Activated CD4-positive, alpha-beta memory T cell treated with anti-CD3 and anti-CD28 coated beads for 36 hours (primary cell): ENCODE measurements at regions not wholly inside any gene's neighbourhood (a gene's known extent, or its start where the extent isn't known, plus 50 kb on each side); places are given as distances from the start of the nearest gene placed in this dataset.
"Not testable (repeated sequence)": the region's sequence is repeated elsewhere in the genome, so short reads cannot be mapped to it uniquely, and the experiment has no call there.

ENCODE experiments used
- CTCF ChIA-PET: fragments of 350-600 bp; sonication (Branson Sonifier 250); formaldehyde crosslinking; loops from one replicate; lab custom pipeline; 2021; ENCODE audit warnings: antibody characterized with exemption, inconsistent platforms; lab: Charles Lee
- POLR2A ChIA-PET: fragments of 350-600 bp; sonication (Branson Sonifier 250); formaldehyde crosslinking; loops from one replicate; lab custom pipeline; 2021; ENCODE audit warnings: antibody characterized with exemption; lab: Charles Lee
- DNase-seq: peaks from one replicate; pipeline ENCODE4 v3.0.0-alpha.2; 2020
- H3K27ac Mint-ChIP-seq: one replicate; pipeline ENCODE4 v1.8.0; 2021; ENCODE audit warnings: mixed read lengths
- H3K27me3 Mint-ChIP-seq: one replicate; pipeline ENCODE4 v1.8.0; 2021; ENCODE audit warnings: mixed read lengths
- H3K36me3 Mint-ChIP-seq: one replicate; pipeline ENCODE4 v1.8.0; 2021; ENCODE audit warnings: mixed read lengths
- H3K4me1 Mint-ChIP-seq: one replicate; pipeline ENCODE4 v1.8.0; 2021; ENCODE audit warnings: low read depth, mixed read lengths
- H3K4me3 Mint-ChIP-seq: one replicate; pipeline ENCODE4 v1.8.0; 2021; ENCODE audit warnings: mild to moderate bottlenecking, mixed read lengths
- H3K9me3 Mint-ChIP-seq: one replicate; pipeline ENCODE4 v1.8.0; 2021; ENCODE audit warnings: mixed read lengths
- intact Hi-C: fragments of 100-400 bp; cut with micrococcal nuclease; formaldehyde crosslinking; loops from one replicate; pipeline ENCODE4 v1.15.1; 2023

GRCh38 chr12:74382983-74383382 lies 154.7 kb upstream of the ATXN7L3B start:
- H3K27ac Mint-ChIP-seq = no peak overlapping the region
- no peaks in the 10 kb centered on the region for H3K9me3 Mint-ChIP-seq
- no peaks in the 10 kb centered on the region for H3K27me3 Mint-ChIP-seq
- ChIA-PET POLR2A (no interaction called here), CTCF (no interaction called here)
- H3K4me1 Mint-ChIP-seq = no peaks in the 10 kb centered on the region
- DNase-seq = no peak
- H3K36me3 Mint-ChIP-seq = no peaks in the 10 kb centered on the region
- H3K4me3 Mint-ChIP-seq = no peak overlapping the region
- intact Hi-C loops = no loop called here

- no peak for DNase-seq
- intact Hi-C loops = no loop called here
- Mint-ChIP-seq H3K9me3 (no peaks in the 10 kb centered on the region), H3K27me3 (no peaks in the 10 kb centered on the region), H3K4me1 (no peaks in the 10 kb centered on the region), H3K27ac (no peak overlapping the region), H3K36me3 (no peaks in the 10 kb centered on the region), H3K4me3 (no peak overlapping the region)
- POLR2A ChIA-PET = no interaction called here
- CTCF ChIA-PET = no interaction called here
Measured at GRCh38 chr12:74391283-74391682, 146.4 kb upstream of the ATXN7L3B start.

DNA sequence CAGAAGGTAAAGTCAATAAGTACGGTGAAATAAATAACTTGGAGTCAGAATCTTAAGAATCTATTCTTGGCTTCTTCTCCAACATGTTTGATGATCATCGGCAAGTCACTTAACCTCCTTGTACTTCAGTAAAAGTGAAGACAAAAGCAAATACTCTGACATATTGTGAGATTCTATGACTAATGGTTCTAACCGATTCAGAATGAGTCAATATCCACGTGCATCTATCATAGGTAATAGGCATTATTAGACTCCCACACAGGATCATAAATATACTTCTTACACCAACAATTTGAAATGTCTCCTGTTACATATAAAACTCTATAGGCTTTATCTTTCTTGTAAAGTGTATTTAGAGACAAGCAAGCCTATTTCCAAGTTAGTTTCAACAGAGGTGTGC lies 144.4 kb upstream of the ATXN7L3B start:
- no peaks in the 10 kb centered on the region for H3K27me3 Mint-ChIP-seq
- CTCF ChIA-PET = no interaction called here
- POLR2A ChIA-PET = no interaction called here
- intact Hi-C loops = no loop called here
- no peaks in the 10 kb centered on the region for H3K4me1 Mint-ChIP-seq
- no peaks in the 10 kb centered on the region for H3K36me3 Mint-ChIP-seq
- H3K4me3 Mint-ChIP-seq = no peak overlapping the region
- no peak overlapping the region for H3K27ac Mint-ChIP-seq
- H3K9me3 Mint-ChIP-seq = no peaks in the 10 kb centered on the region
- no peak for DNase-seq

DNA sequence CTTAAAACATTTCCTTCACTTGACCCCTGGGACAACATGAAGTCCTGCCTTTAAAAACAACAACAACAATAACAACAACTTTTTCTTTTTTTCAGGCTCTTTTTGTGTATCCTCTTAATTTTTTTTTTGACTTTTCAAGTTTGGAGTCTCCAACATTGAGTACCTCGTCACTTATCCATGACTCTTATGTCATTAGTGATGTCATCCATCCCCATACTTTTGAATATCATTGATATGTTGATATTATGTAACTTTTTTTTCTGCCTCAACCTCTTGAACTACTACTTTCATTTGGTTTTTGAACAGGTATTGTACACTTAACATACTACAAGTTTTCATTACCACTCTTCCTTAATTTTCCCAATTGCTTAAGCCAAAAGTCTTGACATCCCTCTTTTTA lies 143.0 kb upstream of the ATXN7L3B start:
- DNase-seq = no peak
- Mint-ChIP-seq H3K4me1 (no peaks in the 10 kb centered on the region), H3K27ac (no peak overlapping the region), H3K4me3 (no peak overlapping the region), H3K36me3 (no peaks in the 10 kb centered on the region), H3K9me3 (no peaks in the 10 kb centered on the region), H3K27me3 (no peaks in the 10 kb centered on the region)
- POLR2A ChIA-PET = no interaction called here
- CTCF ChIA-PET = no interaction called here
- intact Hi-C loops = no loop called here

GRCh38 chr12:74401035-74401434 lies 136.6 kb upstream of the ATXN7L3B start:
- Mint-ChIP-seq H3K36me3 (no peaks in the 10 kb centered on the region), H3K4me3 (no peak overlapping the region), H3K9me3 (no peaks in the 10 kb centered on the region), H3K27me3 (peaks cover 2% of the 10 kb centered on the region), H3K4me1 (no peaks in the 10 kb centered on the region), H3K27ac (no peak overlapping the region)
- DNase-seq = no peak
- intact Hi-C loops = no loop called here
- ChIA-PET CTCF (interaction anchor here (1.6 kb wide), 1 partner anchor 11 kb away, joined by 3 read pairs; no protein-coding TSS in a partner anchor), POLR2A (no interaction called here)

DNA sequence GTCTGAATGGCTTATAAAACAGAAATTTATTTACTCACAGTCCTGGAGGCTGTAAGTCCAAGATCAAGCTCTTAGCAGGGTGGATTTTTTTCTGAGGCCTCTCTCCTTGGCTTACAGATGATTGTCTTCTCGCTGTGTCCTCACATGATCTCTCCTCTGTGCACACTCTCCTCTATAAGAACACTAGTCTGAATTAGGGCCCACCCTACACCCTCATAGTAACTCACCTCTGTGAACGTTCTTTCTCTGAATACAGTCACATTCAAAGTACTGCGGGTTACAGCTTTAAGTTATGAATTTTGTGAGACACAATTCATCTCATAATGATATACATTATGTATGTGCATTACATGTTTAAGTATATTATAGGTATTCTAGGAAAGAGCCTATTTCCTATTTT lies 135.7 kb upstream of the ATXN7L3B start:
- DNase-seq = no peak
- no peak overlapping the region for H3K27ac Mint-ChIP-seq
- intact Hi-C loops = no loop called here
- H3K9me3 Mint-ChIP-seq = no peaks in the 10 kb centered on the region
- H3K4me3 Mint-ChIP-seq = no peak overlapping the region
- H3K36me3 Mint-ChIP-seq = no peaks in the 10 kb centered on the region
- peaks cover 2% of the 10 kb centered on the region for H3K27me3 Mint-ChIP-seq
- POLR2A ChIA-PET = no interaction called here
- CTCF ChIA-PET = no interaction called here
- no peaks in the 10 kb centered on the region for H3K4me1 Mint-ChIP-seq

- H3K27ac Mint-ChIP-seq, H3K36me3 Mint-ChIP-seq, intact Hi-C loops, H3K4me1 Mint-ChIP-seq, DNase-seq, CTCF ChIA-PET, H3K4me3 Mint-ChIP-seq, POLR2A ChIA-PET, H3K27me3 Mint-ChIP-seq, H3K9me3 Mint-ChIP-seq: not testable (repeated sequence)
Measured at GRCh38 chr12:74403221-74403470, 134.5 kb upstream of the ATXN7L3B start.

DNA sequence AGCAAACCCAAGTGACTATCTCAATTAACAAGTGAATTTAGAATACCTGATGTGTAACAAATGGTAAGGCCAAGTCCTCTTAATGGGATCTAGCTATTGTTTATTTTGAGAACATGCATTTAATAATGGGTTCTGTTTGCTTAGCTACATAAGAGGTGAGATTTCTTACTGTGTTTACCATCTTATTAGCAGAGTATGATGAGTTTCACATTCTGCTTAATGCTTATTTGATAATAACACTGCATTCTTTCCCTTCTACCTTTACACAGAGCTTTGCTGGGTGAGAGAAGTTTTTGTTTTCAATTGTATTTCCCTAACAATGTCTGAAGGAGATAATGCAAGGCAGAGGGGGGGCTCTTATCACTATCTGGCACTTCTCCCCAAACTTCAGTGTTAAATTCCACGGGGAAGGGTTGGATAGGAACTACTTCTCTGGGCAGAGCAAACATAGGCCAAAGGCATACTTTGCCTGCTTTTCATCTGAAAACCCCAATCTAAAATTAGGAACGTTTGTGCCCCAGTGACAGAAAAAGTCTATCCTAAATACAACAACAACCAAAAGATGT lies 129.0 kb upstream of the ATXN7L3B start:
- no peak for DNase-seq
- Mint-ChIP-seq H3K27me3 (peaks cover 6% of the 10 kb centered on the region), H3K27ac (no peak overlapping the region), H3K9me3 (no peaks in the 10 kb centered on the region), H3K36me3 (no peaks in the 10 kb centered on the region), H3K4me3 (no peak overlapping the region), H3K4me1 (no peaks in the 10 kb centered on the region)
- POLR2A ChIA-PET = no interaction called here
- intact Hi-C loops = no loop called here
- CTCF ChIA-PET = no interaction called here

- POLR2A ChIA-PET = no interaction called here
- Mint-ChIP-seq H3K4me3 (no peak overlapping the region), H3K27ac (no peak overlapping the region), H3K9me3 (no peaks in the 10 kb centered on the region), H3K27me3 (peaks cover 8% of the 10 kb centered on the region), H3K4me1 (no peaks in the 10 kb centered on the region), H3K36me3 (no peaks in the 10 kb centered on the region)
- intact Hi-C loops = loop anchor here (1.0 kb wide), 1 partner anchor 301 kb away; no protein-coding TSS in a partner anchor
- DNase-seq = no peak
- CTCF ChIA-PET = interaction anchor here (0.9 kb wide), 1 partner anchor 12 kb away, joined by 3 read pairs; no protein-coding TSS in a partner anchor
Measured at GRCh38 chr12:74412606-74413230, 124.9 kb upstream of the ATXN7L3B start.

DNA sequence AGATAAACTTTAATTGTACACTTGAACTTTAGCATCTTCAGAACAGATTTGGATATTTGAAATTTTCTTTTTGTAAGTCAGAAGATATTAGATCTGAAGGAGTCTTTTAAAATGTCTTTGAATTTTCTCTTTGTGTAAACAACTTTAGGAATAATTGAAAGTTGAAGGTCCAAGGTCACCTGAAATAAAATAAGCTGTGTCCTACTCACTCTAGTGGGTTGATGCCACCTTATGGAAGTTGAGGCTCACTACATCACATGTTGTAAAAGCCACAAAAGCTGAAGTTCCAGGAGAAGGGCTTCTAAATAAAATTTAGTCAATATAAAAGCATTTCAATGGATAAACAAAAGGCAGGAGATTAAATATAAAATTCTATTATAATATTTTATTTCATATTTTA lies 122.0 kb upstream of the ATXN7L3B start:
- H3K9me3 Mint-ChIP-seq = no peaks in the 10 kb centered on the region
- peaks cover 10% of the 10 kb centered on the region for H3K27me3 Mint-ChIP-seq
- ChIA-PET POLR2A (no interaction called here), CTCF (no interaction called here)
- DNase-seq = no peak
- no peak overlapping the region for H3K4me3 Mint-ChIP-seq
- H3K4me1 Mint-ChIP-seq = no peaks in the 10 kb centered on the region
- H3K36me3 Mint-ChIP-seq = no peaks in the 10 kb centered on the region
- intact Hi-C loops = loop anchor here (2.0 kb wide), 1 partner anchor 121 kb away; the partner anchor contains the start of gene ATXN7L3B
- H3K27ac Mint-ChIP-seq = no peak overlapping the region

DNA sequence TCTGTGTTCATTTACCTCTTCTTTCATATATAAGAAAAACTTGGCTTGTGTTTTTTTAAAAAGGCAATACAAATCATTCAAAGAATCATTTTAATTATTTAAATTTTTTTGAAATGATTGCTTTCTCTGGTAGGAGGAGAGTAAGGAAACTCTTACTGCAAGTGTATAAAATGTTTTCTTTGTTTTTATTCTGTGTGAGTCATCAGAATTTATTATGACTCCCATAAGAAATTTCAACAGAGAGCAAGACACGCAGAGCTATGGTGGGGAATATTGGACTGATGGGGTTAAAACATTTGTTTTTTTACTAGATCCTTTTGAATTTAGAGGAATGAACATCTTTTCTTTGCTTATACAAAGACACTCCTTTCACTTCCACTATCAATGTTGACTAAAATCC lies 119.1 kb upstream of the ATXN7L3B start:
- Mint-ChIP-seq H3K36me3 (no peaks in the 10 kb centered on the region), H3K27ac (no peak overlapping the region), H3K4me1 (no peaks in the 10 kb centered on the region), H3K9me3 (no peaks in the 10 kb centered on the region), H3K4me3 (no peak overlapping the region), H3K27me3 (peaks cover 7% of the 10 kb centered on the region)
- DNase-seq = no peak
- intact Hi-C loops = no loop called here
- CTCF ChIA-PET = no interaction called here
- POLR2A ChIA-PET = no interaction called here

DNA sequence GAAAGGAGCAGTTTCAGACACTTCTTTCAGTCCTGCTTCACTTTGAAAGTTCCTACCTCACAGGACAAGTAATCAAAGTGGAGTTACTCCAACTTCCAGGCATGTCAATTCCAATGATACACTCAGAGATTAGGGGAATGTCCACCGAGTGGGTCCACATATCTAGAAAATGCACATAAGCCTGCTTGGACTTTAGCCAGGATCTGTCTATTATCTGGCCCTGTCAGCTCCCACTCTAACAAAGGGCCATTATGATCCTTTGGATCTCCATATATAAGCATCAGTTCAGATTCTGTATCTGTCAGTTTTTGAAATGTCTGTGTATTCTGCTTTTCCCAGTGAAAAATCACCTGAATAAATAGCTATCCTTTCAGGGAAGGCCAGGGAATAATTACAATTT lies 112.9 kb upstream of the ATXN7L3B start:
- ChIA-PET CTCF (no interaction called here), POLR2A (no interaction called here)
- Mint-ChIP-seq H3K27me3 (peaks cover 6% of the 10 kb centered on the region), H3K36me3 (no peaks in the 10 kb centered on the region), H3K9me3 (no peaks in the 10 kb centered on the region), H3K4me1 (no peaks in the 10 kb centered on the region), H3K4me3 (no peak overlapping the region), H3K27ac (no peak overlapping the region)
- intact Hi-C loops = no loop called here
- no peak for DNase-seq

DNA sequence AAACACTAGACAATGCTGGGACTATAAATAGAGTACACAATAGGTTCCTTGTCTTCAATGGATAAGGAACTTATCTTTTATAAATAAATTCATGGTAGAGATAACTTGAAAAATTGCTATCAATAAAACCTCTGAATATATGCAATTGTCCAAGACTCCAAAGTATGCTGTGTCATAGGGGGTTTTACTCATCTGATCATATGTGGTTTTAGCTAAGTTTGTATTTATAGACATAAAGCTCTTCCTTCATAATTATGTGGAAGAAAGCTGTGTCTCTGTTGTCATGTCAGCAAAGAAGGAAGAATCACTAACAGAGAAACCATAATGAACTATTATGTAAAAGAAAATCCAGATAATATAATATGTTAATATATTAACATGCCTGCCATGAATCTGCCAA lies 111.5 kb upstream of the ATXN7L3B start:
- Mint-ChIP-seq H3K27me3 (peaks cover 6% of the 10 kb centered on the region), H3K9me3 (no peaks in the 10 kb centered on the region), H3K36me3 (no peaks in the 10 kb centered on the region), H3K27ac (no peak overlapping the region), H3K4me3 (no peak overlapping the region), H3K4me1 (no peaks in the 10 kb centered on the region)
- intact Hi-C loops = no loop called here
- no peak for DNase-seq
- ChIA-PET POLR2A (no interaction called here), CTCF (no interaction called here)
